B cell (primary cell): ENCODE measurements at regions not wholly inside any gene's neighbourhood (a gene's known extent, or its start where the extent isn't known, plus 50 kb on each side); places are given as distances from the start of the nearest gene placed in this dataset.

Source experiments
- ATAC-seq: fragments of 200-7000 bp; cut with Tn5 transposase; one replicate; pipeline ENCODE4 v1.10.0; 2021; ENCODE audit warnings: low read depth, mild to moderate bottlenecking, moderate number of reproducible peaks, moderate library complexity
- CTCF ChIA-PET: fragments of 350-600 bp; sonication (Branson Sonifier 250); formaldehyde crosslinking; loops from one replicate; lab custom pipeline; 2021; ENCODE audit warnings: antibody characterized with exemption, inconsistent platforms; lab: Charles Lee
- POLR2A ChIA-PET: fragments of 350-600 bp; sonication (Branson Sonifier 250); formaldehyde crosslinking; loops from one replicate; lab custom pipeline; 2021; ENCODE audit warnings: antibody characterized with exemption; lab: Charles Lee
- DNase-seq: peaks from one replicate; pipeline ENCODE4 v3.0.0; 2013
- H2AFZ ChIP-seq: 2 replicates; pipeline ENCODE4 v1.6.1; 2012; ENCODE audit warnings: mild to moderate bottlenecking, low read depth, low read length; ENCODE audit not compliant: insufficient read depth, poor library complexity, severe bottlenecking
- H3K27ac ChIP-seq, 2 donors: 1 replicate in 1 of 2; 2 replicates in 1 of 2; pipeline ENCODE4 v1.5.1; 2012 to 2013; ENCODE audit warnings: low read length in 2 of 2, mild to moderate bottlenecking in 2 of 2, moderate library complexity in 1 of 2
- H3K27me3 ChIP-seq, 4 experiments: fragments of 200-600 bp in 1 of 4; sonication (generic) in 1 of 4; replicated peaks in 1 of 4; 1 replicate in 2 of 4; 2 replicates in 2 of 4; pipeline versions ENCODE4 v1.6.1 to v1.7.0; 2013 to 2016; ENCODE audit warnings: low read length in 3 of 4, mild to moderate bottlenecking in 2 of 4, mixed read lengths in 1 of 4, moderate library complexity in 1 of 4; ENCODE audit not compliant: insufficient read depth in 4 of 4, control insufficient read depth in 3 of 4; ENCODE audit errors: control extremely low read depth in 1 of 4
- H3K36me3 ChIP-seq, 2 experiments: replicated peaks in 1 of 2; 1 replicate in 1 of 2; 2 replicates in 1 of 2; pipeline versions ENCODE4 v1.6.1 to v1.7.1; 2013; ENCODE audit warnings: low read length in 1 of 2; ENCODE audit not compliant: insufficient read depth in 2 of 2, control insufficient read depth in 1 of 2; ENCODE audit errors: control extremely low read depth in 1 of 2, extremely low read depth in 1 of 2
- H3K4me1 ChIP-seq, 2 donors: fragments of 200-600 bp in 1 of 2; sonication (generic) in 1 of 2; 1 replicate in 1 of 2; 2 replicates in 1 of 2; pipeline versions ENCODE4 v1.5.1 to v1.6.1; 2013 to 2017; ENCODE audit warnings: low read length in 2 of 2; ENCODE audit not compliant: control insufficient read depth in 2 of 2, insufficient read depth in 2 of 2
- H3K4me2 ChIP-seq: replicated peaks from 2 replicates; pipeline ENCODE3; 2012; ENCODE audit warnings: mild to moderate bottlenecking, low read depth, low read length; ENCODE audit not compliant: poor library complexity, severe bottlenecking
- H3K4me3 ChIP-seq, 5 experiments: fragments of 200-600 bp in 1 of 5; sonication (generic) in 1 of 5; 1 replicate in 3 of 5; 2 replicates in 2 of 5; pipeline versions ENCODE4 v1.5.1 to v1.7.0; 2011 to 2016; ENCODE audit warnings: low read length in 4 of 5, mild to moderate bottlenecking in 4 of 5, low read depth in 2 of 5, control low read depth in 1 of 5, moderate library complexity in 1 of 5; ENCODE audit not compliant: insufficient read depth in 1 of 5; ENCODE audit errors: control extremely low read depth in 1 of 5, extremely low read depth in 1 of 5
- H3K79me2 ChIP-seq: fragments of 200-600 bp; sonication (generic); one replicate; pipeline ENCODE4 v1.6.0; 2016; ENCODE audit warnings: low read length; ENCODE audit not compliant: control insufficient read depth, insufficient read depth
- H3K9ac ChIP-seq: fragments of 200-600 bp; sonication (generic); 2 replicates; pipeline ENCODE4 v1.6.1; 2017; ENCODE audit warnings: mild to moderate bottlenecking, low read length, moderate library complexity
- H3K9me3 ChIP-seq, 3 donors: one replicate each; pipeline versions ENCODE4 v1.6.1 to v1.7.1; 2013; ENCODE audit warnings: low read length in 2 of 3; ENCODE audit not compliant: control insufficient read depth in 2 of 3, insufficient read depth in 1 of 3; ENCODE audit errors: control extremely low read depth in 1 of 3
- H4K20me1 ChIP-seq: 2 replicates; pipeline ENCODE4 v1.6.0; 2012; ENCODE audit warnings: mild to moderate bottlenecking, low read length; ENCODE audit not compliant: insufficient read depth, control insufficient read depth, poor library complexity, severe bottlenecking
- H3K27ac Mint-ChIP-seq: one replicate; pipeline ENCODE4 v1.8.0; 2021; ENCODE audit warnings: mixed read lengths
- H3K27me3 Mint-ChIP-seq: one replicate; pipeline ENCODE4 v1.8.0; 2021; ENCODE audit warnings: mixed read lengths
- H3K4me1 Mint-ChIP-seq: one replicate; pipeline ENCODE4 v1.8.0; 2021; ENCODE audit warnings: mixed read lengths
- H3K4me3 Mint-ChIP-seq: one replicate; pipeline ENCODE4 v1.8.0; 2021; ENCODE audit warnings: mixed read lengths
- H3K9me3 Mint-ChIP-seq: one replicate; pipeline ENCODE4 v1.8.0; 2022; ENCODE audit warnings: mixed read lengths; ENCODE audit not compliant: insufficient read depth
- EZH2 ChIP-seq: IDR thresholded peaks from 2 replicates; pipeline ENCODE4 v1.6.1; 2012; ENCODE audit warnings: borderline replicate concordance, low read depth, mild to moderate bottlenecking, moderate library complexity, low read length; ENCODE audit not compliant: insufficient read depth, poor library complexity, severe bottlenecking
- WGBS: methylation state at CpG from one replicate; pipeline ENCODE4 v1.1.5; 2013; ENCODE audit warnings: missing lambda C conversion rate; ENCODE audit not compliant: insufficient coverage; 5-methylcytosine and 5-hydroxymethylcytosine counted together
- intact Hi-C: fragments of 100-400 bp; cut with micrococcal nuclease; formaldehyde crosslinking; loops from one replicate; pipeline ENCODE4 v1.10.0; 2022
- TF ChIP-seq, protein P1 (sequence below): fragments of 200-600 bp; IDR thresholded peaks from one replicate; pipeline ENCODE4 v1.8.0; 2022; ENCODE audit warnings: antibody characterized with exemption, mild to moderate bottlenecking

GRCh38 chr15:93982226-93982727 lies 249.1 kb upstream of the MCTP2 start:
- H3K4me1 ChIP-seq = no peaks in the 10 kb centered on the region
- H3K4me2 ChIP-seq = no peak overlapping the region
- ChIA-PET CTCF (interaction anchor here (1.0 kb wide), 1 partner anchor 34 kb away, joined by 3 read pairs; no protein-coding TSS in a partner anchor), POLR2A (no interaction called here)
- Mint-ChIP-seq H3K9me3 (no peaks in the 10 kb centered on the region), H3K4me1 (peaks cover 3% of the 10 kb centered on the region), H3K27me3 (peaks cover 25% of the 10 kb centered on the region), H3K4me3 (no peak overlapping the region), H3K27ac (no peak overlapping the region)
- no peak for TF ChIP-seq EZH2
- TF ChIP-seq, protein P1, sequence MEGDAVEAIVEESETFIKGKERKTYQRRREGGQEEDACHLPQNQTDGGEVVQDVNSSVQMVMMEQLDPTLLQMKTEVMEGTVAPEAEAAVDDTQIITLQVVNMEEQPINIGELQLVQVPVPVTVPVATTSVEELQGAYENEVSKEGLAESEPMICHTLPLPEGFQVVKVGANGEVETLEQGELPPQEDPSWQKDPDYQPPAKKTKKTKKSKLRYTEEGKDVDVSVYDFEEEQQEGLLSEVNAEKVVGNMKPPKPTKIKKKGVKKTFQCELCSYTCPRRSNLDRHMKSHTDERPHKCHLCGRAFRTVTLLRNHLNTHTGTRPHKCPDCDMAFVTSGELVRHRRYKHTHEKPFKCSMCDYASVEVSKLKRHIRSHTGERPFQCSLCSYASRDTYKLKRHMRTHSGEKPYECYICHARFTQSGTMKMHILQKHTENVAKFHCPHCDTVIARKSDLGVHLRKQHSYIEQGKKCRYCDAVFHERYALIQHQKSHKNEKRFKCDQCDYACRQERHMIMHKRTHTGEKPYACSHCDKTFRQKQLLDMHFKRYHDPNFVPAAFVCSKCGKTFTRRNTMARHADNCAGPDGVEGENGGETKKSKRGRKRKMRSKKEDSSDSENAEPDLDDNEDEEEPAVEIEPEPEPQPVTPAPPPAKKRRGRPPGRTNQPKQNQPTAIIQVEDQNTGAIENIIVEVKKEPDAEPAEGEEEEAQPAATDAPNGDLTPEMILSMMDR = no peak
- no peaks in the 10 kb centered on the region for H4K20me1 ChIP-seq
- H2AFZ ChIP-seq = no peak overlapping the region
- H3K9ac ChIP-seq = no peak overlapping the region
- H3K27ac ChIP-seq = no peak overlapping the region
- no peak overlapping the region for H3K4me3 ChIP-seq
- WGBS = 97% methylated on average over 3 of the region's 6 CpGs
- H3K27me3 ChIP-seq = no peaks in the 10 kb centered on the region
- H3K36me3 ChIP-seq = no peaks in the 10 kb centered on the region
- no peaks in the 10 kb centered on the region for H3K79me2 ChIP-seq
- no peaks in the 10 kb centered on the region for H3K9me3 ChIP-seq
- intact Hi-C loops = no loop called here
- no peak for DNase-seq
- ATAC-seq = no peak

GRCh38 chr15:93981706-93982105 lies 249.7 kb upstream of the MCTP2 start:
- no peak overlapping the region for H3K4me3 Mint-ChIP-seq
- TF ChIP-seq, protein P1 = no peak
- no peak for TF ChIP-seq EZH2
- Histone ChIP-seq H2AFZ (no peak overlapping the region), H4K20me1 (no peaks in the 10 kb centered on the region), H3K4me3 (no peak overlapping the region), H3K27me3 (no peaks in the 10 kb centered on the region), H3K4me2 (no peak overlapping the region), H3K36me3 (no peaks in the 10 kb centered on the region), H3K4me1 (no peaks in the 10 kb centered on the region), H3K27ac (no peak overlapping the region), H3K79me2 (no peaks in the 10 kb centered on the region), H3K9ac (no peak overlapping the region), H3K9me3 (no peaks in the 10 kb centered on the region)
- H3K27me3 Mint-ChIP-seq = peaks cover 25% of the 10 kb centered on the region
- ChIA-PET POLR2A (no interaction called here), CTCF (interaction anchor here (1.0 kb wide), 1 partner anchor 35 kb away, joined by 3 read pairs; no protein-coding TSS in a partner anchor)
- intact Hi-C loops = no loop called here
- 100% methylated on average over 1 of the region's 1 CpG for WGBS
- no peak overlapping the region for H3K27ac Mint-ChIP-seq
- ATAC-seq (no peak), DNase-seq (no peak)
- peaks cover 3% of the 10 kb centered on the region for H3K4me1 Mint-ChIP-seq
- H3K9me3 Mint-ChIP-seq = no peaks in the 10 kb centered on the region
